H9 (cell line): ENCODE measurements at regions not wholly inside any gene's neighbourhood (a gene's known extent, or its start where the extent isn't known, plus 50 kb on each side); places are given as distances from the start of the nearest gene placed in this dataset.
A peak's percentile ranks its signal among the peaks of the same experiment; 100 is the strongest.

ENCODE experiments used
- DNase-seq: peaks from one replicate; pipeline ENCODE4 v3.0.0-alpha.2; 2017
- H2AFZ ChIP-seq: one replicate; pipeline ENCODE4 v1.6.1; 2013; ENCODE audit warnings: mild to moderate bottlenecking, low read length, control low read depth, moderate library complexity
- H2AK5ac ChIP-seq: 2 replicates; pipeline ENCODE4 v1.6.1; 2013; ENCODE audit warnings: low read length, control low read depth, mixed read lengths; ENCODE audit not compliant: insufficient read length
- H2BK120ac ChIP-seq: one replicate; pipeline ENCODE4 v1.6.1; 2013; ENCODE audit warnings: low read depth, mild to moderate bottlenecking, low read length, control low read depth, inconsistent platforms; ENCODE audit not compliant: poor library complexity, severe bottlenecking
- H2BK12ac ChIP-seq: 2 replicates; pipeline ENCODE4 v1.6.1; 2013; ENCODE audit warnings: low read length, control low read depth, mixed read lengths, low read depth; ENCODE audit not compliant: insufficient read length
- H2BK15ac ChIP-seq: 2 replicates; pipeline ENCODE4 v1.6.1; 2013; ENCODE audit warnings: low read depth, low read length, control low read depth
- H2BK20ac ChIP-seq: one replicate; pipeline ENCODE4 v1.6.1; 2013; ENCODE audit warnings: low read depth, mild to moderate bottlenecking, low read length, control low read depth, inconsistent platforms; ENCODE audit not compliant: poor library complexity, severe bottlenecking
- H2BK5ac ChIP-seq: 2 replicates; pipeline ENCODE4 v1.6.1; 2013; ENCODE audit warnings: low read length, control low read depth, mixed read lengths; ENCODE audit not compliant: insufficient read length
- H3K14ac ChIP-seq: 2 replicates; pipeline ENCODE4 v1.6.1; 2013; ENCODE audit warnings: low read length, control low read depth; ENCODE audit not compliant: insufficient read depth
- H3K18ac ChIP-seq: 2 replicates; pipeline ENCODE4 v1.6.1; 2013; ENCODE audit warnings: low read depth, mild to moderate bottlenecking, mixed read lengths, low read length, control low read depth; ENCODE audit not compliant: insufficient read length
- H3K23ac ChIP-seq: 2 replicates; pipeline ENCODE4 v1.6.1; 2013; ENCODE audit warnings: low read length, control low read depth, mixed read lengths, low read depth; ENCODE audit not compliant: insufficient read length
- H3K23me2 ChIP-seq: 2 replicates; pipeline ENCODE4 v1.6.1; 2013; ENCODE audit warnings: low read depth, mild to moderate bottlenecking, mixed read lengths, low read length, control low read depth; ENCODE audit not compliant: insufficient read length, poor library complexity, severe bottlenecking
- H3K27ac ChIP-seq: 2 replicates; pipeline ENCODE4 v1.5.1; 2013; ENCODE audit warnings: low read length, control low read depth, mixed read lengths, low read depth; ENCODE audit not compliant: insufficient read length
- H3K27me3 ChIP-seq: 2 replicates; pipeline ENCODE4 v1.6.1; 2013; ENCODE audit warnings: low read length, control low read depth, inconsistent platforms; ENCODE audit not compliant: insufficient read depth
- H3K4ac ChIP-seq: 2 replicates; pipeline ENCODE4 v1.6.1; 2013; ENCODE audit warnings: low read depth, mild to moderate bottlenecking, control low read depth, inconsistent platforms, low read length, moderate library complexity
- H3K4me1 ChIP-seq: 2 replicates; pipeline ENCODE4 v1.6.1; 2013; ENCODE audit warnings: low read length, control low read depth, inconsistent platforms; ENCODE audit not compliant: insufficient read depth
- H3K4me2 ChIP-seq: 2 replicates; pipeline ENCODE4 v1.6.1; 2013; ENCODE audit warnings: low read length, control low read depth, mixed read lengths; ENCODE audit not compliant: insufficient read length, insufficient read depth
- H3K56ac ChIP-seq: 2 replicates; pipeline ENCODE4 v1.6.1; 2013; ENCODE audit warnings: low read depth, mild to moderate bottlenecking, mixed read lengths, low read length, control low read depth; ENCODE audit not compliant: insufficient read length
- H3K79me1 ChIP-seq: 2 replicates; pipeline ENCODE4 v1.6.1; 2013; ENCODE audit warnings: low read depth, mild to moderate bottlenecking, moderate library complexity, low read length, control low read depth, inconsistent platforms; ENCODE audit not compliant: insufficient read depth, poor library complexity, severe bottlenecking
- H3K79me2 ChIP-seq: 2 replicates; pipeline ENCODE4 v1.6.1; 2013; ENCODE audit warnings: low read length, control low read depth, inconsistent platforms; ENCODE audit not compliant: insufficient read depth
- H3K9ac ChIP-seq: 2 replicates; pipeline ENCODE4 v1.6.1; 2013; ENCODE audit warnings: low read length, control low read depth, mixed read lengths; ENCODE audit not compliant: insufficient read length; ENCODE audit errors: extremely low read depth
- H3K9me3 ChIP-seq: one replicate; pipeline ENCODE4 v1.6.1; 2013; ENCODE audit warnings: low read depth, low read length, inconsistent platforms; ENCODE audit not compliant: control insufficient read depth
- H3T11ph ChIP-seq: one replicate; pipeline ENCODE4 v1.6.1; 2013; ENCODE audit warnings: mild to moderate bottlenecking, low read length, control low read depth, inconsistent platforms
- H4K20me1 ChIP-seq: one replicate; pipeline ENCODE4 v1.6.1; 2013; ENCODE audit not compliant: control insufficient read depth, insufficient read length, insufficient read depth
- H4K5ac ChIP-seq: 2 replicates; pipeline ENCODE4 v1.6.1; 2013; ENCODE audit warnings: low read depth, mild to moderate bottlenecking, mixed read lengths, low read length, control low read depth; ENCODE audit not compliant: insufficient read length
- H4K8ac ChIP-seq: replicated peaks from 2 replicates; pipeline ENCODE4 v1.6.1; 2013; ENCODE audit warnings: low read length, control low read depth, mixed read lengths, low read depth; ENCODE audit not compliant: insufficient read length
- H4K91ac ChIP-seq: 2 replicates; pipeline ENCODE4 v1.6.1; 2013; ENCODE audit warnings: low read depth, mild to moderate bottlenecking, moderate library complexity, mixed read lengths, low read length, control low read depth; ENCODE audit not compliant: insufficient read length
- H3K27ac Mint-ChIP-seq, 3 experiments: 2 replicates in 2 of 3; 3 replicates in 1 of 3; pipeline ENCODE4 v1.8.0; 2020 to 2021; ENCODE audit warnings: mixed read lengths in 3 of 3, mild to moderate bottlenecking in 1 of 3, moderate library complexity in 1 of 3
- H3K27me3 Mint-ChIP-seq: 2 replicates; pipeline ENCODE4 v1.8.0; 2021; ENCODE audit warnings: low read depth, mild to moderate bottlenecking, moderate library complexity, mixed read lengths
- H3K36me3 Mint-ChIP-seq, 3 experiments: 2 replicates in 2 of 3; 3 replicates in 1 of 3; pipeline ENCODE4 v1.8.0; 2020 to 2021; ENCODE audit warnings: low read depth in 3 of 3, mixed read lengths in 3 of 3; ENCODE audit not compliant: insufficient read depth in 1 of 3
- H3K4me1 Mint-ChIP-seq, 2 experiments: 2 replicates each; pipeline ENCODE4 v1.8.0; 2020; ENCODE audit warnings: mixed read lengths in 2 of 2
- H3K4me3 Mint-ChIP-seq, 2 experiments: 2 replicates in 1 of 2; 3 replicates in 1 of 2; pipeline ENCODE4 v1.8.0; 2020 to 2021; ENCODE audit warnings: mild to moderate bottlenecking in 2 of 2, mixed read lengths in 2 of 2, moderate library complexity in 1 of 2
- H3K9me3 Mint-ChIP-seq, 2 experiments: 2 replicates in 1 of 2; 3 replicates in 1 of 2; pipeline ENCODE4 v1.8.0; 2020; ENCODE audit warnings: mild to moderate bottlenecking in 2 of 2, mixed read lengths in 2 of 2, moderate library complexity in 1 of 2
- WGBS: extraction: QIAGEN DNeasy Blood & Tissue Kit; methylation state at CpG from one replicate; pipeline ENCODE4 v1.1.7; 2013; ENCODE audit warnings: missing lambda C conversion rate, low lambda C conversion rate, mixed read lengths; ENCODE audit not compliant: insufficient read length; ENCODE audit errors: extremely low coverage; 5-methylcytosine and 5-hydroxymethylcytosine counted together
- TF ChIP-seq, protein P1 (sequence below): fragments of 200-600 bp; sonication (generic); conservative IDR thresholded peaks from 3 replicates; pipeline ENCODE4 v1.8.0; 2021; ENCODE audit warnings: antibody characterized with exemption, mild to moderate bottlenecking

DNA sequence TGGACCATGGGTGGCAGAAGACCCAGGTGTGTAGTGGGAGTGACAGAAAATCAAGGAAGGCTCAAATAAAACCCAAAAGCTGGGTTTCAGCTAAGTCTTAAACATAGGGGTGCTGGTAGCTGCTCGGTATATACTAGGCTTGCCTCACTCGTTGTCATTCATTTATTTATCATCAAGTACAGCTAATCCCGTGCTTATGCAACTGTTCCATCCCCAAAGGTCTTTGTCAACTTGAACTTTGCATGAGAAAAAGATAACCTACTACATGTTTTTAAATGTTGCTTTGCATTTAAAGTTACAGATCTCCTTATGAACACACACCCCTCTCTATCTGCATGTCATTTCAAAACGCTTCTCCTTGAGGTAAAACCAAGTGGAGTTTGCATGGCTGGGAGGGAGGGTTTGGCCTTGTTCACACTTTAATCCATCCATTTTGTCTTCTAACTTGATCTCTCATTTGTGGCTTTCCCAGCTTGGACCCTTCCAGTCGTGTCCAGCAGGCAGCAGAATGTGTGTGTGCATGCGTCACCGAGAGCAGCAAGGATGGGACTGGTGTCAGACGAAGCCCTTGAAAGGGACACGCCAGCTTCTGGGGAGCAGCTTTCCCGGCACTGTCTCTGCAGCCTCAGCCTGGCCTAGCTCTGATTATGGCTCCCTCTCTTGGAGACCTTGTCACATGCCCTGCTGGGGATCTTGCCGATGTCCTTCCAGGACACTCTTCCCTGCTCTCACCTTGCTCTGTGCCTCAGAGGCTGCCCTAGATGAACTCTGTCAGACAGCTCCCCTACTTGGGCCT lies 133.5 kb downstream of the GADD45G start:
- H3K36me3 Mint-ChIP-seq, result no peaks in the 10 kb centered on the region
- peaks cover 22 to 31% of the 10 kb centered on the region in 2 experiments for H3K4me1 Mint-ChIP-seq
- no peaks in the 10 kb centered on the region for H3K9me3 Mint-ChIP-seq
- H3K27me3 Mint-ChIP-seq, result peaks cover 15% of the 10 kb centered on the region
- Histone ChIP-seq H2BK5ac (no peak overlapping the region), H3T11ph (no peak overlapping the region), H2BK12ac (no peak overlapping the region), H4K8ac (no peak overlapping the region), H3K9me3 (no peaks in the 10 kb centered on the region), H2BK120ac (no peak overlapping the region), H3K79me2 (no peaks in the 10 kb centered on the region), H2BK20ac (no peak overlapping the region), H3K4me1 (no peaks in the 10 kb centered on the region; the same call in none of the 2 replicates), H4K20me1 (no peaks in the 10 kb centered on the region), H3K23ac (no peak overlapping the region), H2AFZ (no peak overlapping the region), H3K27ac (no peak overlapping the region), H3K56ac (no peak overlapping the region), H2AK5ac (no peak overlapping the region), H4K5ac (no peak overlapping the region), H3K14ac (no peak overlapping the region), H3K23me2 (no peaks in the 10 kb centered on the region), H3K79me1 (no peaks in the 10 kb centered on the region), H3K18ac (no peak overlapping the region), H3K27me3 (no peaks in the 10 kb centered on the region), H3K9ac (no peak overlapping the region), H3K4ac (no peak overlapping the region), H3K4me2 (no peak overlapping the region), H2BK15ac (no peak overlapping the region), H4K91ac (no peak overlapping the region)
- no peak overlapping the region for H3K4me3 Mint-ChIP-seq
- no peak overlapping the region for H3K27ac Mint-ChIP-seq
- TF ChIP-seq, protein P1, sequence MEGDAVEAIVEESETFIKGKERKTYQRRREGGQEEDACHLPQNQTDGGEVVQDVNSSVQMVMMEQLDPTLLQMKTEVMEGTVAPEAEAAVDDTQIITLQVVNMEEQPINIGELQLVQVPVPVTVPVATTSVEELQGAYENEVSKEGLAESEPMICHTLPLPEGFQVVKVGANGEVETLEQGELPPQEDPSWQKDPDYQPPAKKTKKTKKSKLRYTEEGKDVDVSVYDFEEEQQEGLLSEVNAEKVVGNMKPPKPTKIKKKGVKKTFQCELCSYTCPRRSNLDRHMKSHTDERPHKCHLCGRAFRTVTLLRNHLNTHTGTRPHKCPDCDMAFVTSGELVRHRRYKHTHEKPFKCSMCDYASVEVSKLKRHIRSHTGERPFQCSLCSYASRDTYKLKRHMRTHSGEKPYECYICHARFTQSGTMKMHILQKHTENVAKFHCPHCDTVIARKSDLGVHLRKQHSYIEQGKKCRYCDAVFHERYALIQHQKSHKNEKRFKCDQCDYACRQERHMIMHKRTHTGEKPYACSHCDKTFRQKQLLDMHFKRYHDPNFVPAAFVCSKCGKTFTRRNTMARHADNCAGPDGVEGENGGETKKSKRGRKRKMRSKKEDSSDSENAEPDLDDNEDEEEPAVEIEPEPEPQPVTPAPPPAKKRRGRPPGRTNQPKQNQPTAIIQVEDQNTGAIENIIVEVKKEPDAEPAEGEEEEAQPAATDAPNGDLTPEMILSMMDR, result peak; percentile 46; the same call in 2 of the 3 replicates
- DNase-seq, result peak; percentile 49
- no CpG with 5 or more reads among the region's 11 CpGs for WGBS
